H1 (cell line): ENCODE measurements at regions not wholly inside any gene's neighbourhood (a gene's known extent, or its start where the extent isn't known, plus 50 kb on each side); places are given as distances from the start of the nearest gene placed in this dataset.

ENCODE experiments used
- CTCF ChIA-PET: fragments of 300-600 bp; sonication (Branson Sonifier 250); formaldehyde crosslinking; loops from one replicate; lab custom pipeline; 2021; ENCODE audit not compliant: partially characterized antibody; lab: Charles Lee
- POLR2A ChIA-PET: fragments of 300-600 bp; sonication (Branson Sonifier 250); formaldehyde crosslinking; loops from one replicate; lab custom pipeline; 2021; ENCODE audit warnings: inconsistent platforms; ENCODE audit not compliant: partially characterized antibody; lab: Charles Lee
- DNase-seq, 2 experiments: peaks; one replicate each; pipeline versions ENCODE4 v3.0.0 to v3.0.0-alpha.2; 2010 to 2022; ENCODE audit warnings: low spot score in 2 of 2, low read depth in 1 of 2, mixed read lengths in 1 of 2
- FAIRE-seq: peaks from 2 replicates; lab custom pipeline; 2011; peaks lifted over from hg19 to GRCh38; lab: Jason Lieb, UNC
- H2AFZ ChIP-seq: 2 replicates; pipeline ENCODE4 v1.8.1; 2012; ENCODE audit warnings: low read length, inconsistent platforms
- H2AK5ac ChIP-seq: 2 replicates; pipeline ENCODE4 v1.6.1; 2013; ENCODE audit warnings: low read depth, low read length
- H2BK120ac ChIP-seq: replicated peaks from 2 replicates; pipeline ENCODE3; 2013; ENCODE audit warnings: low read depth, low read length, inconsistent platforms
- H2BK12ac ChIP-seq: 2 replicates; pipeline ENCODE4 v1.6.1; 2013; ENCODE audit warnings: low read depth, low read length
- H2BK15ac ChIP-seq: 2 replicates; pipeline ENCODE4 v1.6.1; 2013; ENCODE audit warnings: low read length
- H2BK20ac ChIP-seq: 2 replicates; pipeline ENCODE4 v1.6.1; 2013; ENCODE audit warnings: low read length
- H2BK5ac ChIP-seq: 2 replicates; pipeline ENCODE4 v1.6.1; 2013; ENCODE audit warnings: low read depth, low read length
- H3K14ac ChIP-seq: 2 replicates; pipeline ENCODE4 v1.6.1; 2013; ENCODE audit warnings: inconsistent platforms; ENCODE audit not compliant: insufficient read length
- H3K18ac ChIP-seq: 2 replicates; pipeline ENCODE4 v1.6.1; 2013; ENCODE audit warnings: low read length; ENCODE audit errors: extremely low read depth
- H3K23ac ChIP-seq: 2 replicates; pipeline ENCODE4 v1.6.1; 2013; ENCODE audit warnings: inconsistent platforms; ENCODE audit not compliant: insufficient read length
- H3K23me2 ChIP-seq: 2 replicates; pipeline ENCODE4 v1.6.1; 2013; ENCODE audit warnings: low read depth, low read length
- H3K27ac ChIP-seq: 2 replicates; pipeline ENCODE4 v1.6.1; 2011; ENCODE audit warnings: low read depth, low read length, inconsistent platforms
- H3K27me3 ChIP-seq, 4 experiments: replicated peaks in 1 of 4; 1 replicate in 1 of 4; 2 replicates in 3 of 4; pipeline versions ENCODE4 v1.6.1 to v1.8.1; 2011 to 2013; ENCODE audit warnings: low read length in 3 of 4, mild to moderate bottlenecking in 3 of 4, inconsistent platforms in 2 of 4, mixed read lengths in 2 of 4, moderate library complexity in 1 of 4; ENCODE audit not compliant: control insufficient read depth in 3 of 4, insufficient read depth in 3 of 4; ENCODE audit errors: extremely low read depth in 1 of 4
- H3K36me3 ChIP-seq, 4 experiments: 2 replicates each; pipeline versions ENCODE4 v1.6.1 to v1.8.1; 2011 to 2013; ENCODE audit warnings: mild to moderate bottlenecking in 4 of 4, low read length in 3 of 4, moderate library complexity in 2 of 4, control low read depth in 1 of 4, inconsistent platforms in 1 of 4; ENCODE audit not compliant: insufficient read depth in 4 of 4, control insufficient read depth in 2 of 4
- H3K4ac ChIP-seq: replicated peaks from 2 replicates; pipeline ENCODE3; 2013; ENCODE audit warnings: low read length, low read depth, mixed read lengths, inconsistent platforms; ENCODE audit not compliant: insufficient read length
- H3K4me1 ChIP-seq, 4 experiments: replicated peaks in 1 of 4; 1 replicate in 1 of 4; 2 replicates in 3 of 4; pipeline versions ENCODE4 v1.6.1 to v1.8.1; 2011 to 2013; ENCODE audit warnings: low read length in 3 of 4, inconsistent platforms in 2 of 4, mixed read lengths in 1 of 4; ENCODE audit not compliant: insufficient read depth in 4 of 4, control insufficient read depth in 3 of 4
- H3K4me2 ChIP-seq, 2 experiments: 2 replicates each; pipeline versions ENCODE4 v1.6.1 to v1.8.1; 2011 to 2013; ENCODE audit warnings: low read depth in 2 of 2, low read length in 2 of 2, control low read depth in 1 of 2, inconsistent platforms in 1 of 2, mild to moderate bottlenecking in 1 of 2; ENCODE audit not compliant: insufficient read depth in 1 of 2
- H3K4me3 ChIP-seq, 4 experiments: fragments of 200-600, 300-600 bp in 1 of 4; sonication (generic), shearing (Covaris generic), sonication (Bioruptor Twin) in 1 of 4; 2 replicates each; pipeline versions ENCODE4 v1.5.1 to v1.8.1; 2011 to 2016; ENCODE audit warnings: low read length in 4 of 4, low read depth in 3 of 4, control low read depth in 2 of 4, inconsistent platforms in 2 of 4, mild to moderate bottlenecking in 2 of 4, mixed read lengths in 1 of 4, moderate library complexity in 1 of 4; ENCODE audit not compliant: insufficient read depth in 2 of 4; ENCODE audit errors: extremely low read depth in 1 of 4
- H3K56ac ChIP-seq: replicated peaks from 2 replicates; pipeline ENCODE3; 2013; ENCODE audit warnings: low read depth, mild to moderate bottlenecking, mixed read lengths, low read length, inconsistent platforms; ENCODE audit not compliant: insufficient read length
- H3K79me1 ChIP-seq: 2 replicates; pipeline ENCODE4 v1.6.1; 2013; ENCODE audit warnings: low read depth, low read length, control low read depth
- H3K79me2 ChIP-seq, 2 experiments: 2 replicates each; pipeline versions ENCODE4 v1.6.1 to v1.8.1; 2012 to 2013; ENCODE audit warnings: low read length in 2 of 2, mild to moderate bottlenecking in 2 of 2, inconsistent platforms in 1 of 2; ENCODE audit not compliant: insufficient read depth in 2 of 2, control insufficient read depth in 1 of 2
- H3K9ac ChIP-seq, 4 experiments: replicated peaks in 1 of 4; 1 replicate in 1 of 4; 2 replicates in 3 of 4; pipeline versions ENCODE4 v1.6.1 to v1.8.1; 2011 to 2013; ENCODE audit warnings: low read depth in 3 of 4, low read length in 3 of 4, control low read depth in 2 of 4, mild to moderate bottlenecking in 2 of 4, moderate library complexity in 2 of 4, inconsistent platforms in 1 of 4; ENCODE audit errors: extremely low read depth in 1 of 4
- H3K9me3 ChIP-seq, 2 experiments: 2 replicates each; pipeline versions ENCODE4 v1.6.1 to v1.8.1; 2012 to 2013; ENCODE audit warnings: mild to moderate bottlenecking in 2 of 2, moderate library complexity in 2 of 2, control low read depth in 1 of 2, inconsistent platforms in 1 of 2, low read depth in 1 of 2, low read length in 1 of 2, mixed read lengths in 1 of 2; ENCODE audit not compliant: insufficient read depth in 2 of 2
- H4K20me1 ChIP-seq, 2 experiments: replicated peaks in 1 of 2; 2 replicates each; pipeline versions ENCODE3 to v1.8.1; 2011 to 2013; ENCODE audit warnings: inconsistent platforms in 2 of 2, low read length in 2 of 2, mild to moderate bottlenecking in 1 of 2; ENCODE audit not compliant: insufficient read depth in 2 of 2, control insufficient read depth in 1 of 2
- H4K5ac ChIP-seq: 2 replicates; pipeline ENCODE4 v1.6.1; 2013; ENCODE audit warnings: low read length, low read depth, mixed read lengths, inconsistent platforms; ENCODE audit not compliant: insufficient read length
- H4K8ac ChIP-seq: 2 replicates; pipeline ENCODE4 v1.8.0; 2013; ENCODE audit warnings: mild to moderate bottlenecking, moderate library complexity, low read length, inconsistent platforms; ENCODE audit not compliant: insufficient read depth; ENCODE audit errors: extremely low read depth
- H4K91ac ChIP-seq: replicated peaks from 2 replicates; pipeline ENCODE3; 2013; ENCODE audit warnings: low read length, mixed read lengths, inconsistent platforms; ENCODE audit not compliant: insufficient read length
- ATF2 ChIP-seq: IDR thresholded peaks from 2 replicates; pipeline ENCODE4 v1.6.1; 2012; ENCODE audit warnings: low read length, inconsistent platforms
- BCL11A ChIP-seq, 2 experiments: IDR thresholded peaks; one replicate each; pipeline ENCODE4 v1.6.1; 2011; ENCODE audit warnings: low read depth in 2 of 2, low read length in 2 of 2, mild to moderate bottlenecking in 2 of 2
- CBX8 ChIP-seq: fragments of 300-800, 300-1000 bp; sonication (generic); IDR thresholded peaks from 2 replicates; pipeline ENCODE4 v1.7.1; 2016; ENCODE audit warnings: low read depth, low read length, borderline replicate concordance
- CEBPB ChIP-seq: IDR thresholded peaks from 2 replicates; pipeline ENCODE4 v1.6.1; 2012; ENCODE audit warnings: low read depth, low read length
- CTCF ChIP-seq, 3 experiments: IDR thresholded peaks; 1 replicate in 2 of 3; 2 replicates in 1 of 3; pipeline versions ENCODE4 v1.5.1 to v1.6.1; 2011; ENCODE audit warnings: low read length in 3 of 3, mild to moderate bottlenecking in 3 of 3, inconsistent platforms in 2 of 3, low read depth in 1 of 3, moderate library complexity in 1 of 3; ENCODE audit not compliant: insufficient read depth in 1 of 3; ENCODE audit errors: control extremely low read depth in 1 of 3
- KDM1A ChIP-seq: fragments of 200-600, 300-600 bp; sonication (generic); IDR thresholded peaks from 2 replicates; pipeline ENCODE4 v1.7.1; 2016; ENCODE audit warnings: mild to moderate bottlenecking, low read length, borderline replicate concordance
- POLR2A ChIP-seq, 2 experiments: IDR thresholded peaks; 1 replicate in 1 of 2; 2 replicates in 1 of 2; pipeline ENCODE4 v1.6.1; 2011; ENCODE audit warnings: low read depth in 2 of 2, low read length in 2 of 2, mild to moderate bottlenecking in 2 of 2; ENCODE audit errors: control extremely low read depth in 1 of 2
- RXRA ChIP-seq: IDR thresholded peaks from 2 replicates; pipeline ENCODE4 v1.6.1; 2011; ENCODE audit warnings: low read depth, mild to moderate bottlenecking, low read length, moderate library complexity; ENCODE audit not compliant: insufficient read depth
- SIRT6 ChIP-seq: IDR thresholded peaks from one replicate; pipeline ENCODE4 v1.7.1; 2012; ENCODE audit warnings: low read length, inconsistent platforms
- SP1 ChIP-seq: IDR thresholded peaks from 2 replicates; pipeline ENCODE4 v1.6.1; 2011; ENCODE audit warnings: low read depth, low read length
- SRF ChIP-seq: IDR thresholded peaks from 2 replicates; pipeline ENCODE4 v1.6.1; 2011; ENCODE audit warnings: mild to moderate bottlenecking, low read depth, low read length, moderate library complexity
- SUZ12 ChIP-seq: fragments of 200-600 bp; sonication (generic); IDR thresholded peaks from 2 replicates; pipeline ENCODE4 v1.6.1; 2012; ENCODE audit warnings: mild to moderate bottlenecking, inconsistent platforms, low read length, moderate library complexity, mixed read lengths
- ZNF274 ChIP-seq: IDR thresholded peaks from 2 replicates; pipeline ENCODE4 v1.7.0; 2012; ENCODE audit warnings: low read length, borderline replicate concordance; ENCODE audit errors: extremely low read depth

- Histone ChIP-seq H3K79me1 (no peaks in the 10 kb centered on the region), H3K56ac (no peak overlapping the region), H4K20me1 (no peaks in the 10 kb centered on the region), H3K27ac (no peak overlapping the region), H3K4me2 (no peak overlapping the region), H4K91ac (no peak overlapping the region), H3K4me1 (no peaks in the 10 kb centered on the region), H3K23ac (no peak overlapping the region), H3K4ac (no peak overlapping the region), H2AK5ac (no peak overlapping the region), H3K9me3 (no peaks in the 10 kb centered on the region), H3K4me3 (no peak overlapping the region), H3K14ac (no peak overlapping the region), H2AFZ (no peak overlapping the region), H2BK20ac (no peak overlapping the region), H4K5ac (no peak overlapping the region), H3K27me3 (no peaks in the 10 kb centered on the region), H2BK12ac (no peak overlapping the region), H2BK15ac (no peak overlapping the region), H3K9ac (no peak overlapping the region), H2BK5ac (no peak overlapping the region), H3K36me3 (no peaks in the 10 kb centered on the region), H3K23me2 (no peaks in the 10 kb centered on the region), H2BK120ac (no peak overlapping the region), H3K18ac (no peak overlapping the region), H3K79me2 (no peaks in the 10 kb centered on the region), H4K8ac (no peak overlapping the region)
- no peak for DNase-seq
- CTCF ChIA-PET = interaction anchor here (1.2 kb wide), 1 partner anchor 11 kb away, joined by 3 read pairs; no protein-coding TSS in a partner anchor
- FAIRE-seq = no peak
- TF ChIP-seq KDM1A (no peak), SP1 (no peak), CBX8 (no peak), SIRT6 (no peak), RXRA (no peak), SUZ12 (no peak), CEBPB (no peak), ZNF274 (no peak), CTCF (IDR thresholded peaks at IDR 0.05; ENCODE audit: control extremely low read depth in 1 of 3, insufficient read depth in 1 of 3, low read depth in 1 of 3, low read length in 3 of 3) (no peak), BCL11A (IDR thresholded peaks at IDR 0.05; ENCODE audit: low read depth in 2 of 2, low read length in 2 of 2) (no peak), SRF (no peak), POLR2A (IDR thresholded peaks at IDR 0.05; ENCODE audit: control extremely low read depth in 1 of 2, low read depth in 2 of 2, low read length in 2 of 2) (no peak), ATF2 (no peak)
- POLR2A ChIA-PET = no interaction called here
Measured at GRCh38 chr14:26995301-26995700, 397.5 kb upstream of the NOVA1 start.
